LNCAP (cell line): ENCODE measurements at regions not wholly inside any gene's neighbourhood (a gene's known extent, or its start where the extent isn't known, plus 50 kb on each side); places are given as distances from the start of the nearest gene placed in this dataset.

Experiments
- TF ChIP-seq, protein P1 (sequence below): fragments of 450-650 bp; IDR thresholded peaks from 2 replicates; pipeline ENCODE4 v1.5.1; 2017; ENCODE audit warnings: mild to moderate bottlenecking

GRCh38 chr3:182482705-182483104, 310.6 kb upstream of the ATP11B start:
- TF ChIP-seq, protein P1, sequence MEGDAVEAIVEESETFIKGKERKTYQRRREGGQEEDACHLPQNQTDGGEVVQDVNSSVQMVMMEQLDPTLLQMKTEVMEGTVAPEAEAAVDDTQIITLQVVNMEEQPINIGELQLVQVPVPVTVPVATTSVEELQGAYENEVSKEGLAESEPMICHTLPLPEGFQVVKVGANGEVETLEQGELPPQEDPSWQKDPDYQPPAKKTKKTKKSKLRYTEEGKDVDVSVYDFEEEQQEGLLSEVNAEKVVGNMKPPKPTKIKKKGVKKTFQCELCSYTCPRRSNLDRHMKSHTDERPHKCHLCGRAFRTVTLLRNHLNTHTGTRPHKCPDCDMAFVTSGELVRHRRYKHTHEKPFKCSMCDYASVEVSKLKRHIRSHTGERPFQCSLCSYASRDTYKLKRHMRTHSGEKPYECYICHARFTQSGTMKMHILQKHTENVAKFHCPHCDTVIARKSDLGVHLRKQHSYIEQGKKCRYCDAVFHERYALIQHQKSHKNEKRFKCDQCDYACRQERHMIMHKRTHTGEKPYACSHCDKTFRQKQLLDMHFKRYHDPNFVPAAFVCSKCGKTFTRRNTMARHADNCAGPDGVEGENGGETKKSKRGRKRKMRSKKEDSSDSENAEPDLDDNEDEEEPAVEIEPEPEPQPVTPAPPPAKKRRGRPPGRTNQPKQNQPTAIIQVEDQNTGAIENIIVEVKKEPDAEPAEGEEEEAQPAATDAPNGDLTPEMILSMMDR = no peak

DNA sequence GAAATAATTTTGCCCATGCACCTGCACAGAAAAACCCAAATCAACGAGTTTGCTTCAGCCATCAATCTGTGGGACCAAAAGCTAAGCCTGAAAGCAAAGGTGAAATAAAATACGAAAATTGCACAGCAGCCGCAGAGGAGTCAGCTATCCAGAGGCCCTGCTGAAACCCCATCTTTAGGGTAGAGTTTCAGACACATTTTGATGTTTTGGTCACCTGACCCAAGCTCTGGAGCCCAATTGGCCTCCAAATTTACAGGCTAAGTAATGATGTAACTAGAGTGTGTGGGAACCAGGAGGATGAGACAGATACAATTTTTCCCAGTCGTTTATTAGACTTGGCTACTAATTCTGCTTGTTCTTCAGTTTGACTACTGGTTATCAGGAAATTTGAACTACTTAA, 308.6 kb upstream of the ATP11B start:
- TF ChIP-seq, protein P1 = no peak

DNA sequence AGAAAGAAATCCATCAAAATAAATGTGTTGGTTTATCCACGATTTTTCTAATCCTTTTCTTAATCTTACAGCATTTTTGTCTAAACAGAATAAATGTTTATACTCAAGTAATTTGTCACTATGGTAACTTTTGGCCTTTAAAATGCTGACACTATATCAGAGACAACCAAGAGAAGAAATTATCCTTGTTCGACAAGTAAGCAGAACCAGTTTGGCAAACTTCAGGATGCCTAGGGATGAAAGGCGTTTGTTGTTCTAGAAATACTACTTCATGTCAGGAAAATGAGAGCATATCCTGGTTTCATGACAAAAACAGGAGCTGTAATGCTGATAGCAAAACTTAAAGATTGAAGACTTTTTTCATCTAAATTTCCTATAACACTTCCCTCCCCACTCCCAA, 308.0 kb upstream of the ATP11B start:
- TF ChIP-seq, protein P1 = no peak

DNA sequence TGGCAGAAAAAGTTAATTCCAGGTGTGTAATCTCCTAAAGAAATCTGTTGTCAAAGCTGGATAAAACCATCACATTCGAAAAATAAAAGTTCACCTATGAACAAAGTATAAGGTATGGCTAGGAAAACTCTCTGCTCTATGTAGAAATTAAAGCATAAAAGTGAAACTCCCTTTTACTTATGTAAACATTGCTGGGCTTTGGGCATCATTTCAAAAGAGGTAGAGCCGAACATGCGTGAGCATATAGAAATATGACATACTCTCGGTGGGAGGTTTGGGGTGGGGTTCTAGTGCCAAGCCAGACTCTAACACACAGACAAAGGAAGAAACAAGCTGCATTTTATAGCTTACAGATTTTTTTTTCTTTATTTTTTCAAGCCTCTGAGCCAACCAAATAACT, 306.8 kb upstream of the ATP11B start:
- TF ChIP-seq, protein P1 = no peak

GRCh38 chr3:182487143-182487542, 306.2 kb upstream of the ATP11B start:
- TF ChIP-seq, protein P1 = no peak

DNA sequence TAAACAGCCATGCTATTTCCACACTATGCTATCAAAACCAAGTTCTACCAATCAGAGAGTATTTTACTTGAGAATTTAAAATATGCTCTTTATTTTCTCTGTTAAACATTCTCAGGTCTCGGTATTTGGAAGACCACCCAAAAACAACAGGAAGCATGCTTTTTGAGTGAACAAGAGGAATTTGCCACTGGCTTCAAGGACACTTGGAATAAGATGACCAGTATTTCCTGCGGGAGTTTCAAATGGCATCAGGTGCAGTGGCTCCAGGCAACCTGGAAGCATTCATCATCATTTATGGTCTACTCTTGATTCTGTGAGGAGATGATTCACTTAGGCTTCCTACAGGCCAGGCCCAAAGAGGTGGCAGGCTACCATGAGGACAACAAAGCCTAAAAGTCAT, 305.7 kb upstream of the ATP11B start:
- TF ChIP-seq, protein P1 = no peak

DNA sequence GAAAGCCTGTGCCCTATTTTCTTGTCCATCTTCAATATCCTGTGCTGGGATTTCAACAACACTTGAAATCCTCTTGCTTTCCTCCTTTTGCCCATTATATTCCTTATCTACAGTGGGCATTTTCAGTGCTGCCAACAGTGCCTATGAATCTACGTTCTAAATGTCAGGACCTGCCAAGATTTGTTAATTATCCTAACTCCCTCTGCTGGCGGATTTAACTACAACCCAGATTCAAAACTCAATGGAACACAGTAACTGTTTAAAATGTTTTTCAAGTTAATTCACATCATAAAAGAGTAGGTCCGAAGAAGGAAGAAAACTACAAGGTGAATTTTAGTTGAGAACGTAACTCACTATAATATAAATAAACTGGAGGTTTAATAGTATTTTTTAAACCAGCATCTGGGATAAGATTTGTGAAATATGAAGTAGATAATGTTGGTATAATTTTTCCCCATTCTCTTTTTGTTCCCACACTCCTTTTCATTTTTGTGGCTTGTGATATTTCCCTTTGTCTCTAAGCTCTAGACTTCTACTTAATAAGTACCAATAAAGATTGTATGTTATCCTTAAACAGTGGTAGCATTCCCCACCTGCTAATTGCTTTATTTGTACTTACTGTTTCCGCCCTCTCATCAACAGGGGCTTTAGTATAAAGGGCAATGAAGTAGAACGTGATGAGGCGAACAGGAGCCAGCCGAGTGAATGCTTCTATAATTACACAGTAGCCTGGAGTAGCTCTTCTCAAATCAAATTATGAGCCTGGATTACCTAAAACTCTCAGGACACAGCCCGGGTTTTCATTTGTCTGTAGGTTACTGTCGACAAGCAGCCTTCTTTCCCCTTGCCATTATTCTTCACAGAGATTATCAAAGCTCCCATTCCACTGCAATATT, 302.5 kb upstream of the ATP11B start:
- TF ChIP-seq, protein P1 = peak; percentile 64

DNA sequence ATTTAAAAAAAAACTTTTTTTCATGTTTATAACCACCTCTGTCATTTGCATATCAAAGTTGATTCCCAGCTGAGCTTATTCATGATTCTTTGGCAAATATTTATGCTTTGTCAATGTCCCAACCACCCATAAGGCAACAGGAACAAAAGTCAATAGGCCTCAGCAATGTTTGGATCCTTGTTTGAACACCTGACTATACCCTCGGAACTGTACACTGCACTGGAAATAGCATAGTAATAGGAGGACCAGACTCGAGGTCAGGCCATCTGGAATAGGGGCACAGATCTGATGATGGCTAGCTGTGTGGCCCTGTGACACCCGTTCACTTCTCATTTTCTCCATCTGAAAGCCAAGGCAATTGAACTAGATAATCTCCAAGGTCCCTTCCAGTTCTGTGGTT, 301.7 kb upstream of the ATP11B start:
- TF ChIP-seq, protein P1 = no peak
